ENCODE measurements at regions not wholly inside any gene's neighbourhood (a gene's known extent, or its start where the extent isn't known, plus 50 kb on each side); places are given as distances from the start of the nearest gene placed in this dataset.

DNA sequence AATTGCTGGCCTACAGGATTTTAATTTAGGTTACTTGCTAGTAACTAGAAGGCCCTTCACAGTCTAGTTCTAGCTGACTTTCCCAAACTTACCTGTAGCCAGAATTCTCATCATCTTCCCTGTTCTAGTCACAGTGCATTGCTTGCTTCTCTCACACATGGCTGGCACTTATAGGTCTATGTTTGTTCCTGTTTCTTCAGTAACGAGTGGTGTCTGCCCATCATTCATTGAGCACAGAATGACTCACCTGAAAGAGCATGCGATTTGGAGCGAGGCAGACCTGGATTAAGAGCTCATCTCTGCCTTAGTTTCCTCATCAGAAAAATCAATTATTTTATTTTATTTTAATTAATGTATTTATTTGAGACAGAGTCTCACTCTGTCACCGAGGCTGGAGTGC, 201.7 kb upstream of the ANK2 start:
- DNase-seq (ENCODE audit: low read depth) = no peak

GRCh38 chr4:112848911-112849310, 200.5 kb upstream of the ANK2 start:
- DNase-seq (ENCODE audit: low read depth) = no peak

DNA sequence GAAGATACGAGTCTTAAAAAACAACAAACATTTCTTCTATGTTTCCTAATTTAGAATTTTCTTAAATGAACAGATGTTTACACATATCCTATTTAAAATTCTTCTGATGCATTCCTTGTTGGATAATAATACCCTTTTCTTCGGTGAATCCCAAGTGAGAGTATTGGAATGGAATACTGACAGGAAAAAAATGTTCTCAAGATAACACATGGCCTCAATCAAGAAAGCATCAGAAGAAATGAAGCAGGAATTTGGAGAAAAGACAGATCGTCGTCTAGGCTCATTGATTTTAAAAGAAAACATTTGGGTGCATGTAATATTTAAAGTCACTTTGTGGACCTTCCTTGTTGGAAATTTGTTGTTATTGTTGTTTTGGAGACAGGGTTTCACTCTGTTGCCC, 196.9 kb upstream of the ANK2 start:
- DNase-seq (ENCODE audit: low read depth) = no peak

GRCh38 chr4:112853662-112854256, 195.7 kb upstream of the ANK2 start:
- DNase-seq (ENCODE audit: low read depth) = no peak

DNA sequence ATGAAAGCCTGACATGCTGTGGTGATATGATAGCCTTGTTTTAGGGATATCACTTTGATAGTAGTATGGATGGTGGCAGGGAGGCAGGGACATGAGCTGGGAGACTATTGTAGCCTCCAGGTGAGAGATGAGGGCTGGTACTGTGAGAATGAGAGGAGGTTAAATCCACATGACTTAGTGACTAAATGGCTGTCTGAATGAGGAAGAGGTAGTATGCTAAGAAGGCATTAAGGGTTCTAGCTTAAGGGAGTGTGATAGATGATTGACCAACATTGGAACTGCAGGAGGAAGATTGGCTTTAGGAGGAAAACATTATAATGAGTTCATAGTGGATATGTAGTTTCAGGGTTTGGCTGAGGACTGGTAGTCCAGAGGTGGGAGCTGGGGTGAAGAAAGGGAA, 195.0 kb upstream of the ANK2 start:
- no peak for DNase-seq (ENCODE audit: low read depth)

DNA sequence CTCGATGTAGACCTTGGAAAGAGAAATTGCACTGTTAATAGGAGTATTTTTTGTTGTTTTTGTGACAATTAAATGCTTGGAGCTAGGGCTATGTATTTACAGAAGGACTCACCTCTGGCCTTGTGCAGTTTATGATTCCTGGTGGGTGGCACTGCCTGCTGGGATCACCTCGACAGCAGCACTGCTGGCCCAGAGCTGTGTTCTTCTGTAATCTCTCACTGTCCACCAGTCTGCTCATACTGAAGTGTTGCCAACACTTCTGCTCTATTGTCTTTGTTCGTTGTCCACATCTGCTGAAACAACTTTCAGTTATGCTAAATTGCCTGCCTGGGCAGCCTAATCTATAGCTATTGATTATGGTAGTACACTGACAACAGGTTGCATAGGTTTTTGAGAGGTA, 194.4 kb upstream of the ANK2 start:
- no peak for DNase-seq (ENCODE audit: low read depth)

DNA sequence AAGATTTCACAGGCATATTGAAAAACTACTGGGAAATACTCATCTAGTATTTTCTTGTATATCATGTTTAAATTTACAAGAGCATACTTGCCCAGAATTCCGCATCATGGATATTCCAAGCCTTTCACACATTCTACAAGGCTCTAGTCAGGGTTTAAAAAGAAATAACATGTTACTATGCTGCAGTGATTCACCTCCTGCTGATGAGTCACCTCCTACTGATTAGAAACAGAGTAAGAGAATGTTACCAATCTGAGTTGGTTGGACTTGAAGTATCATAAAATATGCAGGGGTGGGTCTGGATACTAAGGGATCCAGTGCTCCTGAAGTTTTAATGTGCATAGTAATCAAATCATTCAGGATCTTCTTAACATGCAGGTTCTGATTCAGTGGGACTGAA, 192.0 kb upstream of the ANK2 start:
- DNase-seq (ENCODE audit: low read depth) = no peak

DNA sequence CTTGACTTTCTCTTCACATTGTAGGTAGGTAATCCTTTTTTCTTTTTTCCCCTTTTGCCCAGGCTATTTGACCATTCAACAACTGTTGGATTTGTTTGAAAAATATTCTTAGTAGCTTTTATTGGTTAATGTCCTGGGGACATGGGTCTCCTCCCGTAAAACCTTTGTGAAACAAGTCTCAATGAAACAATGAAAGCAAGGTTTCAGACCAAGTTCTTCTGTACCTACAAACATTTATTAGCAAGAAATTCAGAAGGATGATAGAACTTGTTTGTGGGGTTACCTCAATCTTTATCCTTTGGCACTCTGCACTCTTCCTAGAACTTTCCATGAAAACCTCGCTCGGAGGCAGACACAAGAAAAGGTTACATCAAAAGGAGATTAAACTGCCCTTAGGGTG, 190.7 kb upstream of the ANK2 start:
- DNase-seq (ENCODE audit: low read depth) = no peak

DNA sequence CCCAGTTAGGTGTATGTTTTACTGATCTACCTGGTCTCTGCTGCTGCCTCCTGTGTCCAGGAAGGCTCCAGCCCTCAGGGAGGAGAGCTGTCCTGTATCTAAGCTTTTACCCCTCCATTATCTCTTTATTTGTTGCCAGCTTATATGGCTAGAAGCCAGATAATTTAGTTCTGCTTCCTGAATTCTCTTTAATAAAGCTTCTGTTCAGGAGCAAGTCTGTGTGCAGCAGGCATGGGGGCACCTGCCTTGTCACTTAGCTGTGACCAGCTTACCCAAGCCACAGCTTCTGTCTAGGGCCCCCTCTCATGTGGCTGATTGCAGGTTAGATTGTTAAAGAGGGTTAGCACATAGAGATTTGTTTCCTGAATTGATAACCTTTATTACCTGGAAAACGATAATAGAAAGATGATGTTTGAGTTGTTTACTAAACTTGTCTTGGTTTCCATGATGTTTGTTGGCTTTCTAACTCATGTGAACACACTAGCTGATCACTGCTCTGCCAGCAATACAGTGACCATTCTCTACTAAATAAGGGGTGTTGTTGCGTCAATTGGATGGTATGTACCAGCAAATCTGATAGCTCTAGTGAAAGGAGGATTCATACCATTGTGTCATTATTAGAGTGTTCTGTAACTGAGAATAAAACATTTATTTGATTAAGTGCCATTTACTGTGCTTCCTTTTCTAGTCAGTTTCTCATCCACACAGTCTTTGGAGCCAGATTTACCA, 189.8 kb upstream of the ANK2 start:
- no peak for DNase-seq (ENCODE audit: low read depth)

DNA sequence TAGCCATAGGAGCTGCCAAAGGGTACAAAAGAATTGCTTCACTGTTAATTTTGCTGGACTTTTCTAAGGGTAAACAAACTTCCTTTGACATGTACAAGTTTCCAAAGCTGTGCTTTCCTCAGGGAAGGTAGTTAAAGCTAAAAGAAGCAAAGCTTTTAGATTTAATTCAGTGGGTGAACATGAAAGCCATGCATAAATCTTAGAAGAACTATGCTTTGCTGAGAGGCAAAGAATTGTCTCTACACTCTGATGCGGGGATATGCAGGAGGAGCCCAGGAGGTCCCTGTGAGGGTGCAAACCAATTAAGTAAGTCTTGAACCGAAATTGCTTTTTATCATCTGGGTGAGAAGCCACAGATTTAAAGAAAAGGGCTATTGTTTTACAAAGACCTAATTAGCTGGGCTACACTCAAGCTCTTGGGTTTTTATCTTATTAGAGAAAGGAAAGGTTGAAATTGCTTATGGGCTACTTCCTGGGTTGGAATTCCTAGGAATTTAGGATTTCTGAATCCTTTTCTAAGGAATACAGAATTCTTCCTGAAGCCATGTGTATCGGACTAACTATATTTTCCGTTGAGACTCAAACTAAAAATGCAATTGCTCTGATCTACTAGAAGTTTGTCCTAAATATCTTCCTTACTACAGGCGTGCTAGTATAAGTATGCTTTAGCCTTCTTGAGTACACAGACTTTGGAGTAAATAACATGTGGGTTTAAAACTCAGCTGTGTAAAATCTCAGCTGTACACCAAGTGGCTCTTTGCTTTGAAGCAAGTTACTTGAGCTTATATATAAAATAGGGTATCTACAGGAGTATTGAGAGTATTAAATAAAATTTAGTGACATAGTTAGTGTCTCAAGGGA, 188.4 kb upstream of the ANK2 start:
- no peak for DNase-seq (ENCODE audit: low read depth)

DNA sequence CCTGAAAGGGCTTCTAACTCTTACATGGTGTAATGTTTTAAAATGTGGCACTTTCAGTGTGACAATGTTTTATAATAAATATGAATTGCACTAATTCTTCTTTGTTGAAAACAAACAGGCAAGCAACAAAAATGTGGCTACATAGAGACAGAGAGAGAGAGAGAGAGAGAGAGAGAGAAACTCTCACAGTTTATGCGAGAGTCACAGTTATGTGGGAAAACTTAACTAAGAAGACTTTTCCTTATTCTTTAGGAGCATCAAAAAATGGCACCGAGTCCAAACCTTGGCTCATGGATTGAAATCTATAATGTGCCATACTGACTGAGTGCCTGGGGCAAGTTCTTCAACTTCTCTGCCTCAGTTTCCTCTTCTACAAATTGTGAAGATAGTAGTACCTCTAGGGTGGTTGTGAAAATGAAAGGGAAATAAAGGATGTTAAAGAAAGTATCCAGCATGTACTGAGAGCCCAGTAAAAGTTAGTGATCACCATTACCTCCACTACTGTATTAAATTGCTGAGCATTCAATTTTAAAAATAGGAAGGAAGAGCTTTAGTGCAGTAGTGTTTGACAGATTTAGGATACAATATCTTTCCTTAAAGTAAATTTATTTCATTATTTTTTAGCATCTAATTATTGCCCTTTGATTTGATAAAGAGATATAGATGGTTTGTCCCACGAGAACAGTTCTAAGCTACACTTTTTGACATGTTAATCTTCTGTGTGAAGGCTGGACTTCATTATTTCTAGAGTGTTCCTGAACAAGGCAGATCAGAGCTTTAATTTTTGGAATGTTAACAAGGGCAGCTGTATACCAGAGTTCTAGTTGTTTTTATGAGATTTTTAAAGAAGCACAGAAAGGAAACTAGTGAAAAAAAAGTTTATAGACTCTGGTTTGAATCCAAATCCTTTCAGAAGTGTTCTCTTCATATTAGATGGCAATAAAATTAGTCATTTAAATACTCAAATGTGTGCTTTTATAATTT, 187.5 kb upstream of the ANK2 start:
- DNase-seq (ENCODE audit: low read depth) = no peak

DNA sequence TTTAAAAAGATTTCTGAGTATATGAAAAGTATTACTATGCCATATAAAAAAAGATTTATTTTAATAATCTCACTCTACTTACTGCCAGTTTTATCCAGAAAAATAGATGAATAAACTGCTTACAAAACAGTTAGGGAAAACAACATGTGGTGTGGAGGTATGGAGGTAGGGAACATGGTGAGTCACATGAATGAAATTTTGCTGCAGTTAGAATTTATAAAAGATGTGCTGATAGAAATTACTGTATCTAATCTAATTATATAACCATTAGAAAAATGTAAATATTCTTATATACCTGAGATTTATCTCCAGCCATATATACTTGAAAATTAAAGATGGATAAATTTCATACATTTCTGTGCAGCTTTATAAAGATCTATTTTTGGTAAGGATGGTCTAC, 184.0 kb upstream of the ANK2 start:
- DNase-seq (ENCODE audit: low read depth) = no peak

GRCh38 chr4:112876316-112876715, 173.1 kb upstream of the ANK2 start:
- DNase-seq (ENCODE audit: low read depth) = no peak

DNA sequence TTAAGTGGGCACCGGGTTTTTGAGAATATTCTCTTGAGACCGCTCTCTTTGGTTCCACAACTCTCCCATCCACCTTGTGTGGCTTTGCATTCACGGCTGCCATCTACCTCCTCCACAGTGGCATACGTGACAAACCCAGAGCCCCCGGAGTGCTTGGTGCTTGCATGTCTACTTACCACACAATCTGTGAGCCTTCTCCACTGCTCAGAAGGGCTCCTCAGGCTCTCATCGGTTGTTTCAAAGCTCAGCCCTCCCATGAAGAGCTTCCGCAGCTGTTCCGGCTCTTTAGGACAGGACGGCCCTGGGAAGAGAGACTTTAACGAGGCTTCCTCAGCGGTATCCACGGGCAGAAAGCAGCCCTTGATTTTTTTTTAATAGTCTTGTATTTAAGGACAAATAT, 167.6 kb upstream of the ANK2 start:
- no peak for DNase-seq (ENCODE audit: low read depth)

DNA sequence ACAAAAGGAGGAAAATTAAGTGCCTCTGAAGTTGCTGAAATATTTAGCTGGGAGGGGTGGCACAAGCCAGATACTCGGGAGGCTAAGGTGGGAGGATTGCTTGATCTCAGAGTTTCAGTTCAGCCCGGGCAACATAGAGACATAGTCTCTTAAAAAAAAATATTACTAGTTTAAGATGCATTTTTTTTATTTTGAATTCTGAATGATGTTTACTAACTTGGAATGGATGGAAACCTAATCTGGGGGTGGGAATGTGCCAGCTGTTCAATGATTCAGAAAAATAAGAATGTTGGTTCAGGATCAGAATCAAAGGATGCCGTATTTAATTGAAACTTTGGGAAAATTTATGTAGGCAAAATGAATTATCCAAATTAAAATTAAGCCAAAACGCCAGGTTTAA, 167.2 kb upstream of the ANK2 start:
- DNase-seq (ENCODE audit: low read depth) = no peak

DNA sequence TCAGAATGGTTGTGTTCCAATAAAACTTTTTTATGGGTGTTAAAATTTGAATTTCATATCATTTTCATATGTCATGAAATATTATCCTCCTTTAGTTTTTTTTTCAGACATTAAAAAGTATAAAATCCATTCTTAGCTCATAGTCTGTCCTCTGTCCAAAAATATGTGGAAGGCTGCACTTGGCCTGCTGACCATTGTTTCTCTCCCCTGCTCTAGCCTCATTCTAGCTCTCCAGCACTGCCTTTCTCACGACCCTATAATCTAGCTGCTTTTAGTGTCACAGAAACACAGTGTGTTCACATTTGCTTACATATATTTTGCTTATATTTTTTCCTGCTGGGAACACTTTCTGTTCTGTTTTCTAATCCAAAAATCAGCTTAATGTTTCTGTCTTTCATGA, 165.0 kb upstream of the ANK2 start:
- no peak for DNase-seq (ENCODE audit: low read depth)

GRCh38 chr4:112885897-112886296, 163.6 kb upstream of the ANK2 start:
- no peak for DNase-seq (ENCODE audit: low read depth)

- DNase-seq (ENCODE audit: low read depth) = no peak
Measured at GRCh38 chr4:112888622-112889021, 160.8 kb upstream of the ANK2 start.

DNA sequence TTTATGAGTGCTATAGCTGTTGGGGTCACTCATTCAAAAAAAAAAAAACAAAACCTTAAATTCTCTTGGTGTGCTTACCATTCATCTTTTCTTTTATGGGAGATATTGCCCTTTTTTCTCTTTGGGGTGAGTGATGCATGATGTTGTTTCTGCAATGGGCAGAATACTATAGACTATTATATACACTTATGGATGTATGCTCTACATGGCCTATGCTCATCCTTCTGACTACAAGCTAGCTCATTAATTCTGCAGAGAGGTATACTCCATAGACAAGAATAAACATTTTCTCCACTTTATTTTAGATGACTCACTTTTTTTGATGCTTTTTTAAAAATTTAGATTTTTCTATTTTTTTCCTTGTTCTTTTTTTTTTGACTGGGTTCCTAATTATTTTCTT, 160.3 kb upstream of the ANK2 start:
- no peak for DNase-seq (ENCODE audit: low read depth)

- no peak for DNase-seq (ENCODE audit: low read depth)
Measured at GRCh38 chr4:112889619-112890527, 159.6 kb upstream of the ANK2 start.

DNA sequence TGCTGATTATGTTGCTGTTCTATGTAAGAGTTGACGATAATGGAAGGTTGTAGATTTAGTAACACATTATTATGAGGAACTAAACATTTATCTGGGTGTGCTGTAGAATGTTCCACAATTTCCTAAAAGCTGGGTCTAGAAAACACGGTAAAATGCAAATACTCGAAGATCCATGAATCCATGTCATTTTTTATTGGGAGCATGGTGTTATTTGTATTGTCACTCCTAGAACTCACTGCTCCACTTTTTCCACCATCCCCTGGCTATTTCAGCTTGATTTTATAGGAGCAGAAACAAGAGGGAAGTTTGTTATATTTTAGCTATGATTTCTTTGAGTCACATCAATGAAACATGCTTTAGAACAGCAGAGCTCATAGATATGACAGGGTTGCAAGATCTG, 155.0 kb upstream of the ANK2 start:
- no peak for DNase-seq (ENCODE audit: low read depth)

Measured in activated T-cell treated with anti-CD3 and anti-CD28 coated beads for 24 hours (primary cell).